ENCODE measurements at regions not wholly inside any gene's neighbourhood (a gene's known extent, or its start where the extent isn't known, plus 50 kb on each side); places are given as distances from the start of the nearest gene placed in this dataset.

DNA sequence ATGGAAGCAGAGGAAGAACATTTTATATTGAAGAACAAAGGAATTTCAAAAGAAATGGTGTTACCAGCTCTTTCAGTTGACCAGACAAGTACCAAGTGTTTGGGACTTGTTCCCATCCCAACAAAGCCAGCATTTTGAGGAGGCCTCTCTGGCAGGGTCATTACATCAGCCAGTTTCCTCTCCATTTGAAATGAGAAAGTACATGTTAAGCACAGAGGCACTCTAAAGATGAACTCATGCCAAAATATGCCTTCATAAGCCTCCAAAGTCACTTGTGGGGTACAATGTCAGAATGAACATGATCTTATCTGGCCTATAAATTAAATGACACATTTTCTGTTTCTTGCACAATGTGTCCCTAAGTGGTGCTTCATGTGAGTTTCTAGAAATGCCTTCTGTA lies 223.9 kb downstream of the PRL start:
- CTCF ChIA-PET, result no interaction called here
- H3K4me3 ChIP-seq (ENCODE audit: low read depth, low read length), result no peak overlapping the region
- TF ChIP-seq CTCF (IDR thresholded peaks at IDR 0.05; ENCODE audit: insufficient read depth, low read length, missing control alignments), result no peak
- POLR2A ChIA-PET, result no interaction called here
- DNase-seq (ENCODE audit: low read depth, low spot score), result no peak

DNA sequence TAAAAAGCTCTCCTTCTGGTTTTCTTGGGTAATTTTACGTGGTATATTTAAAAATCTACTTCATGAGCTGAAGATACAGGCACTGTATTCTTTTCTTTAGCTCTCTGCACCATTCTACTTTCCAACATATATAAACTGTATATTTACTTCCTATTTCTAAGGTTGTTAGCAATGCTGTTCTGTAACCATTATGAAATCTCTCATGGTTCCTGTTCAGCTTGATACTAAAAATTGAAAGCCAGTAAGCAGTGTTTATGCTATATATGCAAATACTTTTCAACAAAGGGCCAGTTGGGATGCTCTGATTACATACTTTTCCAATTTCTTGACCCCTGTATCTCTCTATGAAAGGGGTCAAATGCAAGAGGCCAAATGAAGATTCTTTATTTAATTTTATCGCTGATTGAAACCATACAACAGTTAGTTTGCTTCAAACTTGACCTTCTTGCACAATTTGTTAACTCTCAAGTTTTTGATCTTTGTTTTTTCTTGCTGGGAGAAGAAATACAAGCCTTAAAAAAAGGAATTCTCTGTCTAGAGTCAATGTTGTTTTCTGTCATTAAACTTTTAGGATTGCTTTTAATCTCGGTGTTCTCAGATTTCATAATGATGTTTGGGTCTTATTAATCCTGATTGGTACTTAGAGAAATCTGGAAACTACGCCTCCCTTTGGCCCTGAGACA lies 223.2 kb downstream of the PRL start:
- ChIA-PET POLR2A (no interaction called here), CTCF (no interaction called here)
- no peak for TF ChIP-seq CTCF (IDR thresholded peaks at IDR 0.05; ENCODE audit: insufficient read depth, low read length, missing control alignments)
- no peak overlapping the region for H3K4me3 ChIP-seq (ENCODE audit: low read depth, low read length)
- DNase-seq (ENCODE audit: low read depth, low spot score), result no peak

DNA sequence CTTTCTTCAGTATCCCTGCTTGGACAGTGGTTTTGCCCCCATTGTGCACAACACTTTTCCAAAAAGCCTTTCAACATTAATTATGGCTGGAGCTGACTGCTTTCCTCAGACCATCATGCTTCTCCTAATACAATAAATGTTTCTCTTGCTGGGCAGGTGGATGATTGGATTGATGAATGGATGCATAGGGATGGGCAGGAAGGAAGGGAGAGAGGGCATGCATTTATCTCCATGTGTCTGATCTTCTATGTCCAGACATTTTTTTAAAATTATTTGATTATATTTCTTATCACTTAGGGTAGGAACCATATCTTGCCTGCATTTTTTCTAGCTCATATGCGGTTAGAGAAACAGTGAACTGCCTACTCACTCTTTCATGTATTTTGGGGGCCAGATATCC lies 218.5 kb downstream of the PRL start:
- DNase-seq (ENCODE audit: low read depth, low spot score), result no peak
- CTCF ChIA-PET, result no interaction called here
- H3K4me3 ChIP-seq (ENCODE audit: low read depth, low read length), result no peak overlapping the region
- POLR2A ChIA-PET, result no interaction called here
- TF ChIP-seq CTCF (IDR thresholded peaks at IDR 0.05; ENCODE audit: insufficient read depth, low read length, missing control alignments), result no peak

DNA sequence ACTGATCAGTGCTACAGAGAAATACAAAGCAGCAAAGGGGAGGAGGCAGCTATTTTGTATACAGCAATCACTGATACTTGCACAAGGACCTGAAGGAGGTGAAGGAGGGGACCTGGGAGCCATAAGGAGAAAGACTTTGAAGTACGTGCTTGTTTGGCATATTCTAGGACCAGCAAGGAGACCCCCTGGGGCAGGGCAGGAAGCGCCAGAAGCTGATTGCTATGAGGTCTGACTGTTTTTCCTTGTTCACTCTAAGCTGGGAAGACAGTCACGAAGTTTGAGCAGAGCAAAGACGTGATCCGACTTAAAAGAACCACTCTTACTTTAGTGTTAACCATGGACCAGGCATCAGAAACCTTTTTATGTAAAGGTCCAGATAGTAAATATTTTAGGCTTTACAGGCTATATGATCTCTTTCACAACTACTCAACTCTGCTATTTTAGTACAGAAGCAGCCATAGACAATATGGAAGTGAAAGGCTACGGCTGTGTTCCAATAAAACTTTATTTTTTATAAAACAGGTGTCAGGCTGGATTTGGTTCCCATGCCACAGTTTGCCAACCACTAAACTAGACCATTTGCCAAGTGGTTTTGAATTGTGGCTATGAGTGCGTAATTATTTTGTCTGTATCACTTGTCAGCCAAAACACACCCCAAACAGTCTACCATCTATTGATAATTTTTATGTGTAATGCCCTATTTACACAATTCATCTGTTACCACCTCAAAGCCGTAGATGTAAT lies 217.9 kb downstream of the PRL start:
- no peak for DNase-seq (ENCODE audit: low read depth, low spot score)
- CTCF ChIA-PET, result no interaction called here
- POLR2A ChIA-PET, result no interaction called here

GRCh38 chr6:22079783-22080182 lies 217.1 kb downstream of the PRL start:
- ChIA-PET CTCF (no interaction called here), POLR2A (no interaction called here)
- H3K4me3 ChIP-seq (ENCODE audit: low read depth, low read length), result no peak overlapping the region
- TF ChIP-seq CTCF (IDR thresholded peaks at IDR 0.05; ENCODE audit: insufficient read depth, low read length, missing control alignments), result no peak
- DNase-seq (ENCODE audit: low read depth, low spot score), result no peak

More for the DNA sequence above, 217.9 kb downstream of the PRL start:
- no peak for TF ChIP-seq CTCF (IDR thresholded peaks at IDR 0.05; ENCODE audit: insufficient read depth, low read length, missing control alignments)
- no peak overlapping the region for H3K4me3 ChIP-seq (ENCODE audit: low read depth, low read length)

DNA sequence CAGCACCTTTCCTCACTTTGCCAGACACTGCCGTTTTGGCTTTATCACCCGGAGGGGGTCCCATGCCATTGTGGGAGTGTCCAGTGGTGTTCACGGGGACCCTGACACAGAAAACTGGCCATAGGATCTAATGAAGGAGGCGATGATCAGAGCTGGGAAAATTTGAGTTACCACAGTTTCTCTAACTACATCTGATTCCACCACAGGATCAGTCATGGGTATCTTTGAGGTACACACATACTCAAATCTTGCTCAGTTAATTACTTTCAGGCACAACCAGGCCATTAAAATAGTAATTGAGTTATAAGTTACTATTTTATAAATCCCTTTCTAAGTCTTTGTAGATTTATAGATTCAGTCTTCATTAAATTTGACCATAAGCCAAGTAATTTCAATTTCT lies 215.1 kb downstream of the PRL start:
- ChIA-PET CTCF (no interaction called here), POLR2A (no interaction called here)
- H3K4me3 ChIP-seq (ENCODE audit: low read depth, low read length), result no peak overlapping the region
- TF ChIP-seq CTCF (IDR thresholded peaks at IDR 0.05; ENCODE audit: insufficient read depth, low read length, missing control alignments), result no peak
- DNase-seq (ENCODE audit: low read depth, low spot score), result no peak

All from AG04449 (cell line).